Putamen (tissue), 1 donor: ENCODE measurements at regions not wholly inside any gene's neighbourhood (a gene's known extent, or its start where the extent isn't known, plus 50 kb on each side); places are given as distances from the start of the nearest gene placed in this dataset.

Source experiments
- DNase-seq: peaks from one replicate; pipeline ENCODE4 v3.0.0-alpha.2; 2016; ENCODE audit warnings: low spot score

DNA sequence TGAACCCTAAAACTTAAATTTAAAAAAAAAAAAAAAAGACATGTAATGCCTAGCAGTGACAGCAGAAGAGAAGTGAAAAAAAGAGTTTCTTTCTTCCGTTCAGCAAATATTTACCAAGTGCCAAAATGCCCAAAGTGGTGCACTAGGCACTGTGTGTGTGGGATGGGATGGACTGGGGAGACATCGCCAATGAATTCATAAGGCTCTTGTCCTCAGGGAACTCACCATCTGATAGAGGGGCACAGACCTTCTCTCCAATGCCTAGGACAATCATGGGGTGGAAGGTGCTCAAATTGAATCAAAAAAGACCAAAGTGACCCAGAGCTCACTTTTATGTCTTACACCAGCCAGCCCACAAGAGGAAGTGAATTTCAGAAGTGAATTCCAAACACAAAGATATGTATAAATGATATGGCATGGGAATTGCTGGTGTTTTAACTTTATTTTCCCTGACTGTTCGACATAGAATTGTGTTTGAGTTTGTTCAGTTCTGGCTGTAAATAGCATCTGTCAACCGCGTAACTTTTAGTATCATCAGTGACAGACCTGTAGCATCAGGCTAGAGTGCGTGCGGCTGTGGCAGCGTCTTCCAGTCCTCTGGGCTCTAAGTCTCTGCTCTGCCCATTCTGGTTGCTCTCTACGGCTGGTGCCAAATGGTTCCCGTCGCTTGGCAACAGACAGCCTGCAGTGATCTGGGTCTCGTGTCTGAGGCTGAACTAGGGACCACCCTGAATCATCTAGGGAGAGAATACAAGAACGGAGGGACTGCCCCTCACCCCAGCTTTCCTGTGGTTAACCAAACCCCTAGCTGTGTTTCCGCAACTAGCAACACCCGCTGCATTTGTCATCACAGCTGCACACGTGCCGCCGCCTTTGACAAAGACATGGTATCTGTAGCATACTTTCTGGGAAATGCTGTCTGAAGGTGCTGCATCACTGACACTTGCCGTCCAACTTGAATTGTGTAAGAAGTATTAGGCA is 154.0 kb upstream of the THBS1 start:
- DNase-seq: no peak

DNA sequence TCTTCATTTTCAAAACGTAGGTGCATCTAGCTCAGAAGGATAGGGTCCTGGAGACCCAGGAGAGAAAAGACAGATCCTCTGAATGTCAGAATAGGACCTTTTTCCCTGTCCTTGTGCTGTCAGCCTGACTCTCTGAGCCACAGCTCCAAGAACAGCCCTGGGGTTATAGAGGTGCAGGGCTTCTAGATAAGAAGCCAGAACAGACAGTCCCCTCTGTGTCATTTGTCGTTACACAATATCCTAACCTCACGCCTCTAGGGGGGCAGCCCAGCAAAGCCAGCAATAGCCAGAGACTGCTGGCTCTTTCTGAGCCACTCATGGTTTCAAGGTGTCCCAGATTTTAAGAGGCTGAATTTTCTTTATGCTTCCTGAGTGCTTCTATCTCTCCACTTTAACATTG is 153.2 kb upstream of the THBS1 start:
- no peak for DNase-seq

DNA sequence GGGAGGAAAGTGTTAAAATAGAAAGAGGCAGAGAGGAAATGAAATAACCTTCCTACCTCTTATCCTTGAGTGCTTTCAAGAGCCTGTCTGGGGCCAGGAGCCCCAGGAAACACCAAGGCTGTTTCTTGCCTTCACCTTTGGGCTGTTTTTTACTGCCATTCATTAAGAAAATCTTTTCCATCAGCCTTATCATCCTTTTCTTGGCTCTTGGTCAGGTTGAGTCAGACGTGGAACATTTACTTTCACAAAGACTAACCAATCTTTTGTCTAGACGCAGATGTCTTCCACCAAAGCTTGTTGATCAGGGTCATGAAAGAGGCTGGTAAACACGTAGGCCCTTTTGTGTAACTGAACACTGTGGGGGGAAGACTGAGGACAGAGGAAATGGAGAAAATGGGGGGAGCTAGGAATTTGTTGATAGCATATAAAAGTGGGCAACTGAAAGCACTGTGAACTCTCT is 151.0 kb upstream of the THBS1 start:
- no peak for DNase-seq

DNA sequence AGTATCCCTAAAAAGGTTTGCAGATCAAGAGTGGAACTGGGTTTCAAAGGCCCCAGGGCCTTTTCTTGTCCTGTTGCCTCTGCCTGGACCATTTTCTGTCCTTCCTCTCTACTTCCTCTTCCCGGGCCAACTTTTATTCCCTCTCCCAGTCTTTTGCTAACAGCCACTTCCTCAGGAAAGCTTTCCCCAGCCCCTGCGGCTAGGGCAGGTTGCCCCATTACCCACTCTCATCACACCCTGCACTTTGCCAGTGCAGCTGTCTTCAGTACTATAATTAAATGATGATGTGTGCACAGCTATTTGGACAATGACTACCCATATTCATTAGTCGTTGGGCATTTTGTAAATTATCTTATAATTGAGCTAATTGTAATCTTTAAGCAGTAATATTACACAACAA is 150.5 kb upstream of the THBS1 start:
- no peak for DNase-seq

DNA sequence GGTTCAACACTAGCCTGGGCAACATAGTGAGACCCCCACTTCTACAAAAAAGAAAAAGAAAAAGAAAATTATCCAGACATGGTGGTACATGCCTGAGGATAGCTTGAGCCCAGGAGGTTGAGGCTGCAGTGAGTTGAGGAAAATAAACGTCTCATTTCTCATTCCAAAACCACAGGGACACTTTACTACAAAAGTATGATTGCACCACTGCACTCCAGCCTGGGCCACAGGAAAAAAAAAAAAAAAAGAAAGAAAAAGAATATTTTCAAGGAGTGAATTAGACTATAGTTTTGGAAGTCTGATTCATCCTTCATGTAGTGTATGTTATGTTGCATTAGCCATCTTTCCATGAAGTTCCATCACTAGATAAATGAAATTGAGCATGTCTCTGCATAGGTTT is 149.5 kb upstream of the THBS1 start:
- DNase-seq: no peak

DNA sequence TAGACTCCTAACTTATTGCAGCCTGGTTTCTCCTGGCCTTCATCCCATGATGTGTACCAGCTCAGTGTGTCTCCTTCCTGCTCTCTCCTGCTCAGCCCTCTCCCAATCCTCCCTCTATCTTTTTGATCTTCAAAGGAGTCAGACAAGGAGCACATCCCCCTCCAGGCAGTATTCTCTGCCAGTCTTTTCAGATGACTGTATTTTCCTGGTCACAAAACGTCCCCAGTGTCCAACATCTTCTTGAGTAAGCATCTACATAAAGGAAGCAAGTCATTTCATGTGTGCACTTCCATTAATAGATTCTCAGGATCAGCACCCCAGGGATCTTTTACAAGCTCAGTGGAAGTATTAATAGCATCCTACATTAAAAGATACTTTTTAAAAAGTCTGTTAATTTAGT is 148.9 kb upstream of the THBS1 start:
- no peak for DNase-seq

DNA sequence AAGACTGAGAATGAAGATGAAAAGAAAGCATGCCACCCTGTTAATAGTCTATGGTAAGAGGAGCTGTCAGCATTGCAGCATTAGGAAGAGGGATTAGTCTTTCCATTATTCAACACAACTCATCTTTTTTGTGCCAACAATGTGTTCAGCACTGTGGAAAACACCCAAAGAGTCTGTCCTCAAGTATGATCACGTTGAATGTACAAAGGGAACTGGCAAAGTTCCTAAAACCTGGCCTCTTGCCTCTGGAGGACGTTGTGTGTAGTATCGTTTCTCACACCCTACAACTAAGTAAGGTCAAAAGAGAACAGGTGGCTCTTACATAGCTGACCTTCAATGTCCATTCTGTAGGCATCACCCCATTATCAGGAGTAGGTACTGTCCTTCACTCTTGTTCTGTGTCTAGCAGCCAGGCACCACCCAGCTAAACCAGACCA is 147.9 kb upstream of the THBS1 start:
- DNase-seq: no peak

DNA sequence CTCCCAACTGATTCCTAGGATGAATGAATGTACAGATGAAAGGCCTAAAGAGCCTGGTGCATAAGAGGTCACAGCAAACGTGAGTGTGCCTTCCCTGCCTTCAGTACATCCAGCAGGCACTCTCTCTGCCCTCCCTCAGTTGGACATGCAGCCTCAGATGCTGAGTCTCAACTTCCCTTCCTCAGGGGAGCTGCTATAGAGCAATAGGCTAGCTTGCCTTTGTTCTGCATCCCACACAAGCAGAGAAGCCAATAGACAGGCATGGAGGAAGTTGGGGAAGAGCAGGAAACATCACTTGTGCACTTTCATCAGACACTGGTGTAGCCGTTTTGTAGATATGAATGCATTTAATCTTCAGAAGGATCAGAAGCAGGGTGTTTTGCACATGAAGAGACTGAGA is 147.5 kb upstream of the THBS1 start:
- DNase-seq: no peak

DNA sequence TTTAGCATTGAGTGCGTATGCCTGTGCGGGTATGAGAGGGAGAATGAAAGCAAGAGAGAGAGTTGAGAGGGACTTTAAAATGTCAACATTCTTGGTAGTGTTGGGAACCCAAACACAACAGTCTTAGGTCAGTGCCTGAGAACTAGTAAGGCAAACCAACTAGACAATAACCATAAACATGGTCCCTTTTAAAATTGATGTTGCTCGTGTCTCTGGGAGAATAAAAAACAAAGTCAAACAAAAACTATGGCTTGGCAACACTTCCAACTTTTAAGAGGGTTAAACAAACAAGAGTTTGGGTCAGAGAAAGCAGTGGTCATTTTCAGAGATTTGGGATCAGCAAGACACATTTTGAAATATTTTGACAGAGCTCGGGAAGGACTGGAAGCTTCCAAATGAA is 146.7 kb upstream of the THBS1 start:
- no peak for DNase-seq

DNA sequence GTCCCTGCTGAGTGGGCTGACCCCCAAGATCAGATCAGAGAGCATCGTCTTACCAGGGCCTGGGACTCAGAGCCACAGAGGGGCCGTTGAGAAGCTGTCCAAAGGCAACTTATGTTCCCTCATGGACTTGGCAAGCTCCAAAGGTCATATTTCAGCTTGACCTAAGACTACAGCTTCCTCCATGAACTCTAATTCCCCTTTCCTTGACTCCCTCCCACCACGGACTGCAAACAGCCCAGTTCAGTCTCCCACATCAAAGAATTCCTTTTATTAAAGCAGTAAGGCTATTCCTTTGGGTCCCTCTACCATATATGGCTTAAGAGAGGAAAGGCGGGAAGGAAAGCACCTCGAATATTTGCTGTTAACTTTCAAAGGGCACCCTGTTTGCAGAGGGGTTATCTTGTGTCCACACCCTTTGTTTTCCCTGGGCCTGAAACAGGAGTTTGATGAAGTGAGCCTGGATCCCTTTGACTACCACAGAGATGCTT is 146.1 kb upstream of the THBS1 start:
- DNase-seq: peak; percentile 8

DNA sequence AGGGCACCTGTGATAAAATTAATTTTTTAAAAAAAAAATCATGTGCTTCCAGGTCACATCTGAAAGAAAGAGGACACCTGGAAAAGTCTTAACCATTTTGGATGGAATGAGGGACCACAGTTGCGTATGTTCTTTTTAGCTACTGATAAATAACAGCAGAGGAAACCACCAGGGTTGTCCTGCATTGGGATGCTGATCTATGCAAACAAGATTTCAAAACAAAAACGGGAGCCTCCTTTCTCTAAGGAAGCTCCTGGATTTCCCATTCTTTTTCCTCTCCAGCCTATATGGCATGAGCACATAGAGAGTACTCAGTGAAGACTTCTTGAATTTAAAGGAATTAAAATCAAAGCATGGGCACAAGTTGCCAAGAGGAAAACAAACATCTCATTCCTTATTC is 145.6 kb upstream of the THBS1 start:
- DNase-seq: no peak

DNA sequence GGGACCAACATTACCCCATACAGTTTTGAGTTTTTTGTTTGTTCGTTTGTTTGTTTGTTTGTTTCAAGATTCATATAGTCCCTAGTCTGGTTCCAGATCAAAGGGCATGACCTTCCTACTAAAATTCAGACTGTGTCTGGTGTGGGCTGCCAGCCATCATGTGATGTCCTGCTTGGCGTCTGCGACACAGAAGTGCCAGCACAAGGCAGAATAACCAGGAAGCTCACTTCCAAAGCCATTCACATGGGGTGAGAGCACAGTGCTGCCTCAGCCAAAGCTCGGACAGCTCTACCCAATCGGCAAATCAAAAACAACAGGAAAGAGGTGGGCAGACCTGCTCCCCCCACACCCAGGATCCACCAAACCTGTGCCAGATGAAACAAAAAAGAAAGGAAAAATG is 142.6 kb upstream of the THBS1 start:
- no peak for DNase-seq

DNA sequence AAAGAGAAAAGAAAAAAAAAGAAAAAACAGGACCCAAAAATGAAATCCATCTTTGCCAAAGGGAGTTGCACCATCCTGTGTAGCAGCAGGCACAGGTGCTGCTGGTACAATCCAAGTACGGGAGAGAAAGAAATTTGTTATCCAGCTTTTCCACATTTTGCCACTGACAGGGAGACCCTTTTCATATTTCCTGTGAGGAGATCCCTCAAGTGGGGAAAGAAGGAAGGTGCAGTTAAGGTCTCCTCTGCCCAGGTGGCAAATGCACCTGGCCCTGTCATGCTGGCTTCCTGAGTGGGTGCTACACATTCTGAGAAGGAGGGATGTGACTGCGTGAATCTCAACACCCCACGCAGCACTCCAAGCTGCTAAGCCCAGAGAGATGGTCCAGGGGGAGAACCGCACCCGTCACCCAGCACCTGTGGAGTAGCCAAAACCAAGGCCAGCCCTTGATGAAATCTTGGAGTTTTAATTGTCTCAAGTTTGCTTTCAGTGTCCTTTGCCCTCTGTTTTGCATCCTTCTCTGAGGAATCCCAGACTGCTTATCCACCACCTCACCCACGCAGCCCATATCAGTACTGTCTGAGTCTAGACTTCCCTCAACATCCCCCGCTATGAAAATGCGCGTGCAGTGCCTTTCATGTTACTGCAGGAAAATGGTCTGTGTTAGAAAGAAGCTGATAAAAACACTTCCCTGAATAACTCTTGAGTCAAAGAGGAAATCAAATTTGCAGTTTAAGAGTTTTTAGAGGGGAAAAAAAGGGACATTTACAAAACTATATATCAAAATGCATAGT is 141.9 kb upstream of the THBS1 start:
- DNase-seq: no peak

DNA sequence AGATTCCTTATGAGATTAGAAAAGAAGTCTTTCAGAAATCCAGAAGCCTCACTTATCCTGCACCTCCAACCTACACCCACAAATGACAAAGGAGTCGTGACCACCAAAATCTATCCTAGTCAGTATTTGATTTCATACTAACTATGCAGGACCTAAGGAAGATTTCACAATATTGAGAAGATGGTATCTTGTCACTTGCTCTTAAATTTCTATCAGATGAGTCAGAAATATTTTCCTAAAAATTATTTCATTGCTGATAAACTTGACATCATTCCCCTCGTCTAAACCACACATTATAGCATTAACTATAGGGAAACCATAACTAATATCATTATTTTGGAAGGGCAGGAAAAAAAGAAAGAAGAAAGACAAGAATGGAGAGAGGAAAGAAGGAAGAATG is 138.0 kb upstream of the THBS1 start:
- no peak for DNase-seq

DNA sequence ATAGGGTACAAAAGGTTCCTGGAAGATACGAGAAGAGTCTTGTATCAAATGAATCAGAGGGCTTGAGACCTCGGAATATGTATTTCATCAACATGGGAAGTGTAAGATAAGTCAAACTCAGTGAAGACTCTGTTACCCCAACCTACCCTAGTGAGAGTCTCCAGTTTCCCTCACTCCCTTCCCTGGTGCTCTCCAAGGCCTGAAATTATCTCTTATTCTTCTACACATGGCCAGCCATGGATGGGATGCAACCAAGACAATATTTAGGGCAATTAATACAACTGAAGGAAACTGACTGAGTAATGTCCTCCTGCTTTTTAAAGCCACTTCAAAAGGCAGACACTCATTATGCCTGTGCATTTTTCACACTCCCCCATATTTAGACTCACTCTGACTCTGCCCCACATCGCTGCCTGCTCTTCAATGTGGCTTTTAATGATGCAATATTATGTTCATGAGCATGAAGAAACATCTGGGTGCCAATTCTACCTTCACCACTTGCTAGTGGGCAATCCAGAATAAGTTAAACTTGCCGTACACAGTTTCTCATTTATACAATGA is 137.1 kb upstream of the THBS1 start:
- no peak for DNase-seq

DNA sequence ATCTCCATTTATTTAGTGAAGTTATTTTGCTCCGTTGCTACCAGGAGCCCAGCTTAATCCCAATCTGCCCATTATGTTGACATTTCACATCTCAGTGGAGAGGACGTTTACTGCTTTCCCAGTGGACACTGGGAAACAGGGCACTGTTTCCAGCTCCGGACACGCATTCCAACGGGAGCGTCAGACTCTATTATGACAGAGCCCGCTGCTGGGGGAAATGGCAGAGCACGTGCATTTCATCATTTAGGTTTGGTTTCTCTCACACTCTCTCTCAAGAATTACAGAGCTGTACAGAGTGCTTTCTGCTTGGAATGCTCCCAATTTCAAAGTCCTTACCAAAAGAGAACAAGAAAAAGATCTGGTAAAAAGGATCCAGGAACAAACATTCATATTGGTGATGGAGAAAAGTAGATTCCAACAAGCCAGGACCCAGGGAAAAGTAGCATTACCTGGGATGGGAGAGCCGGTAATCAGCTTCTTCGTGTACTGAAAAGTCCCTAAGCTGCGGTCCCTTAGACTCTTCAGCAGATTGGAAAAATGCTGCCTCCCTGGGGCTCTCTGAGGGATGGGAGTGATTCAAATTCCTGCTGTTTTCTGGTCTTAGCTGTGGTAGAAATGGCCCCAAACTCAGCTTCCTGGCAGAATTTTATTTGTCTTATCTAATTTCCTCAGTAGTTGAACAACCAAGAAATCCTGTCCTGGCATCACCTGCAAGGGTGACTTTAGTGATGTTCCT is 136.0 kb upstream of the THBS1 start:
- no peak for DNase-seq

DNA sequence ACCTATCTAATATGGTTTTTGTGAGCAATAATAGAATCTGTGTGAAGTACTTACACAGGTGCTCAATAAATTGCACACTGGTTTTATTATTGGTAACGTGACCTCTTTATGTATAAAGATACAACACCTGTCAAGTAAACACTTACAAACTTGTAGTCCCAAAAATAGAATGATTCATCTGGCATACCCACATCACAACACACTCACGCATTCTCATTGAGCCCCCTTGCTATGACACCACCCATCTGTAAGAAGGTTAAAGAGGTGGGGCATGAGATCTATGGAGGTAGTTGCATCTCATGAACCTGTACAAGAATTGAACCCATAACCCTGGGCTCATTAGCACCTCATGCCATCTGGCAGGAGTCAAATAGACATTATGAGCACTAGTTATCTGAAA is 134.9 kb upstream of the THBS1 start:
- no peak for DNase-seq

DNA sequence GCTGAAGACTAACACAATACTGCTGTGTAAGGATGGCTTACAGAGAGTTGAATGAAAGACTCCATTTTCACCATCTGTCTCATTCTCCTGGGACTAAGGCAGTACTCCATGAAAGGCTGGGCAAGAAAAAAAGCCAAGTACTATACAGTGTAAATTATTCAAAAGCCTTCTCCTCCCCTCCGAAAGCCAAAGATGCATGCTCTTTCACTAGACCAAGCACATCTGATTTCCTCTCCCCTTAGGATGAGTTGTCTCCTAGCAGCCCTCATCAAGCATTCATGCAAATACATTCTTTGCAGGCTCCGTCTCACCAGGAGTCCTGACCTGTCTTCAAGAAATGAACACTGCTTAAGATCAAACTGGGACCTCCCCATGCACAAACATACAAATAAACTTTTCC is 133.5 kb upstream of the THBS1 start:
- no peak for DNase-seq

DNA sequence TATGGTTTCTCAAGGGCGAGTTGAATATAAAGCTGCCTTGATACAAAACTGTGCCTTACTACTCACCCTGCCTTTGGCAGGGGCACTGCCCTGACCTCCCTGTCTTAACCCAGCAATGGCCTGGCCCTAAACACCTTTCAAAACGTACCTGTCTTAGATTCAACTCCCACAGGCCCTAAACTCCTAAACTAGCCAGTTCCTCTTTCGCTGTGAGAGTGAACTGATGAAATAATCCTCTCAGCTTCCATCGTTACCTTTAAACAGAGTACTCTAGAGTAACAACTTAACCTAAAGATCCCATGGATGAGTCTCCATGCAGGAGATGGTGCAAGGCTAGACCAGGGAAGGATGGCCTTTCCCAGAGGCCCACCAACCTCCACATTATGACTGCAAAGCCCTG is 133.0 kb upstream of the THBS1 start:
- DNase-seq: no peak

DNA sequence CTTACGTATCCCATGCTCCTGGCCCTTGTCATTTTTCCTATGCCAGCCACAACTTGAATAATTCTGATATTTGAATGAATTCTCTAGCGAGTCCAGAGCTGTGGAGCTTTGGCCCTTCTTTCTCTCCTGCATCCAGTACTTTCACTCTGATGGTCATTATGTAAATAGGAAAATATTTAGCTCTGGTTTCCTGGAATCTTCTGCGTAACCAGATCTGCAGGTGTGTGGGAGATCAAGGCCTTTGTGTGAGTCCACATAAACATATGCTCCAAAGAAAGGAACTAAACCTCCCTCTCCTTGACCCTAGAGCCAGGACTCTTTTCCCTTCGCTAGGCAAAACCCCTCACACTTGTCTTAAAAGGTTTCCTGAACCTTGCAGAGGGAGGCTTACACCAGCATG is 132.5 kb upstream of the THBS1 start:
- no peak for DNase-seq

DNA sequence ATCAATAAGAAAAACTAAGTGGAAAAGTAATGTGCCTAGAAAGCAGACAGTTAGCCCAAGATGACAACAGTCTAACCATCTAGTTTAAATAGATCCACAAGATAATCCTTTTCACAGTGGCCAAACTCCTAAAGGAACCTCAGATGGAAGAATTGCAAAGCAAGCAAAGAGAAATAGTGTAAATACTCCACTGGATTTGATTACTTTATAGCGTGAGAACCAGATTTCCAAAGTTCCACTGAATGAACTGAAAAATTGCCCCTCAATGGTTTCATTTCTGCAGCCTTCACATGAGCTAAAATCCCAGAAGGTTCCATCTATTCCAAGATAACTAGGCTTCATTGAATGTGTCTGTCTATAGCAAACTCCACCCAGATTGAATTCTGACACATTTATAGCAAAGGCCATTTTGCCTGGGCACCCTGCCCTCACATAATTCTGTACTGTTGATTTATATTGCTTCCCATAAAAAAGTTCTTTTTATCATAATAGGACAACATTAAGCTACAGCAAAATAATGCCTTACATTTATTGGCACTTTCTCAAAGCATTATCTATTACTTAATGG is 129.7 kb upstream of the THBS1 start:
- DNase-seq: no peak

DNA sequence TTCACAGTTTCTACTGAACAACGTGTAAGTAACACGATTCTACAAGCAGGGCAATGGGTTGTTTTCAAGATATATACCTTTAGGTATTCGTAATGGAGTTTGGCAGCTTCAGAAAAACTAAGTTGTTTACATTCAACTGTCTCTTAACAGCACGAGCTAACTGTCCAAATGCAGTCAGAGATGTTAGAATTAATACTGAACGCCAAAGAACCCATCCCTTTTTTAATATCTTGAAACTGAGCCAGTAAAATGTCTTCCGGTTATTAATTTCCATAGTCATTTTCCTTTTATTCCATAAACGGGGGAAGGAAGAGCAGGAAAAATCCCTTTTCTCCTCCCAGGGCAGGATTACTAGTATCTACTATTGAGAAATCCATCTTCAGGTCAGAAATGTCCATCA is 129.0 kb upstream of the THBS1 start:
- DNase-seq: no peak
